ENCODE measurements at regions not wholly inside any gene's neighbourhood (a gene's known extent, or its start where the extent isn't known, plus 50 kb on each side); places are given as distances from the start of the nearest gene placed in this dataset.
A peak's percentile ranks its signal among the peaks of the same experiment; 100 is the strongest.

DNA sequence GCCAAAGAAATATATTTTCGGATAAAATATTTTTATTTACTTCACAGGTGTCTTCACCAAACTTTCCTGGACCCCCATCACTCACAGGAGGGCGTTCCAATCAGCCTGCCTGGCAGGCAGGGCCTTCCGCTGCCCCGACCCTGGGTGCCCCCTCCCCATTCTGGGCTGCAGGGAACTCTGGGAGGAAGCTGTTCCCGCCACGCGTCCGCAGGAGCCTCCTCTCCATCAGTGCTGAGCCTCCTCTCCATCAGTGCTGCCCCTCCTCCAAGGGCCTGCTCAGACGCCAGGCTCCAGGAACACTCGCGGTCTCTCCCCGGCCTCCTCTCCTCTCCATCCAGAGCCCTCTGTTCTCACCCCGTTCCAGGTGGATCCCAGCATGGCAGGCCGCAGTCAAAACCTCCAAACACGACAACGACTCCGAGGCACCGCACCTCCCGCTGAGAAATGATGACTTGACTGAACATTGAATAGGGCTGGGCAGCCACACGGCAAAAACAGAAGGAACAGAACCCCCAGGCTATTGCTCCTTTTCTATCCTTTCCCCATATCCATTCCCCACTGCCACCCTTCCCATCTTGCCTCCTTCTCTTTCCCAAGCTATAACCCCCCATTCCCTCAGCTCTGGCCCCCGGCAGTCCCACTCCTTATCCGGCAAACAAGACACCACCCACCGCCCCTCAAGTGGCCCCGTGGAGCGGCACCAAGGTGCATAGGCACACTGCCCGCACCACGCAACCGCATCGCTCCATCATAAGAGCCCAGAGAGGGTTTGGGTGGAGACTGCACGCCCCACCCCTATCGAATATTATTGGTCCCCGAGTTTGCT lies 268.6 kb upstream of the RAB6C start:
- Mint-ChIP-seq H3K9me3 (no peaks in the 10 kb centered on the region), H3K27me3 (ENCODE audit: insufficient read depth, low read depth) (peaks cover 6% of the 10 kb centered on the region), H3K36me3 (no peaks in the 10 kb centered on the region), H3K4me1 (peaks cover 36% of the 10 kb centered on the region), H3K4me3 (peak overlapping the region; percentile 54), H3K27ac (peak overlapping the region; percentile 57)
- Histone ChIP-seq H3K36me3 (no peaks in the 10 kb centered on the region), H3K9ac (no peak overlapping the region), H3K4me1 (peaks cover 18% of the 10 kb centered on the region), H3K9me3 (ENCODE audit: low read depth) (no peaks in the 10 kb centered on the region), H3K4me3 (no peak overlapping the region), H4K20me1 (ENCODE audit: low read depth) (no peaks in the 10 kb centered on the region), H2AFZ (replicated peaks) (peak overlapping the region; percentile 93), H3F3A (ENCODE audit: low read depth) (no peaks in the 10 kb centered on the region), H3K27ac (no peak overlapping the region), H3K27me3 (no peaks in the 10 kb centered on the region), H3K79me2 (ENCODE audit: low read depth) (no peaks in the 10 kb centered on the region), H3K4me2 (no peak overlapping the region)
- TF ChIP-seq, protein P1, sequence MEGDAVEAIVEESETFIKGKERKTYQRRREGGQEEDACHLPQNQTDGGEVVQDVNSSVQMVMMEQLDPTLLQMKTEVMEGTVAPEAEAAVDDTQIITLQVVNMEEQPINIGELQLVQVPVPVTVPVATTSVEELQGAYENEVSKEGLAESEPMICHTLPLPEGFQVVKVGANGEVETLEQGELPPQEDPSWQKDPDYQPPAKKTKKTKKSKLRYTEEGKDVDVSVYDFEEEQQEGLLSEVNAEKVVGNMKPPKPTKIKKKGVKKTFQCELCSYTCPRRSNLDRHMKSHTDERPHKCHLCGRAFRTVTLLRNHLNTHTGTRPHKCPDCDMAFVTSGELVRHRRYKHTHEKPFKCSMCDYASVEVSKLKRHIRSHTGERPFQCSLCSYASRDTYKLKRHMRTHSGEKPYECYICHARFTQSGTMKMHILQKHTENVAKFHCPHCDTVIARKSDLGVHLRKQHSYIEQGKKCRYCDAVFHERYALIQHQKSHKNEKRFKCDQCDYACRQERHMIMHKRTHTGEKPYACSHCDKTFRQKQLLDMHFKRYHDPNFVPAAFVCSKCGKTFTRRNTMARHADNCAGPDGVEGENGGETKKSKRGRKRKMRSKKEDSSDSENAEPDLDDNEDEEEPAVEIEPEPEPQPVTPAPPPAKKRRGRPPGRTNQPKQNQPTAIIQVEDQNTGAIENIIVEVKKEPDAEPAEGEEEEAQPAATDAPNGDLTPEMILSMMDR (IDR thresholded peaks at IDR 0.05) = no peak
- TF ChIP-seq EZH2phosphoT487 (IDR thresholded peaks at IDR 0.05) (no peak), EZH2 (IDR thresholded peaks at IDR 0.05) (no peak)
- no peak for DNase-seq (ENCODE audit: low spot score)

DNA sequence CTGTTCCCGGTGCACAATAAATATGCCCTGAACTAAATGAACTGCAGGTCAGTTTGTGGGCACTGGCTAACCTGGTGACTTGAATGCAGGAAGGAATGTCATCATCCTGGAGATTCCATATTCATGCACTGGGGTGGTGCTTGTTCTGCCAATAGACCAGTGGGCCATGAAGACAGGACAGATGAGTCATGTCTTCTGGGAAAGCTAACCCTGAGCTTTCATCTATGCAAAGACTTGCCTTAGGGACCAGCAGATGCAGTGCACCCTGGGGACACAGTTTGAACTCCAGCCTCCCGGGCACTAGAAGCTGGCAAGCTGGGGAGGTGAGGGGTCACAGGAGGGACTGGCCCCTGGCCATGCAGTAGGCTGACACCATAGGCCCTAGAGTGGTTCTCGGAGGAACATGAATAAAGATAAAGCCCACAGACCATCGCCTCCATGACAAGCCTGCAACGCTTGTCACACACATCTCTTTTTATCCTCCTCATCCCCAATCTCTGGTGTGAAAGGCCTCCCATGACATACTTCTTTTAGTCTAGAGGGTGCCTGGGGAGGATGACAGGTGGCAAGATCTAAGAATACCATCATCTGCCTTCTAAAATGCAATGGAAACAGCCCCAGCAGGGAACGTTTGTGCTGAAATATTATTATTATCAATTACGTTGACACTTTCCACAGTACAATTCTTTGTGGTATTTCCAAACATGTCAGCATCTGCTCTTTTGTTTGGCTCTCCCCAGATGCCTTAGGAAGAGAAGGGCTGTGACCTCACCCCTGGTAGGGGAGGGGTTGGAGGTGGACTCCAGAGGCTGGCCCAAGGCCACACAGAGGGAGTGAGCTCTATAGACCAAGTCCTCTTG lies 267.4 kb upstream of the RAB6C start:
- no peaks in the 10 kb centered on the region for H3K27me3 ChIP-seq
- Mint-ChIP-seq H3K27me3 (ENCODE audit: insufficient read depth, low read depth) (peaks cover 6% of the 10 kb centered on the region), H3K4me1 (peaks cover 42% of the 10 kb centered on the region), H3K9me3 (no peaks in the 10 kb centered on the region), H3K36me3 (no peaks in the 10 kb centered on the region), H3K27ac (peak overlapping the region; percentile 37), H3K4me3 (no peak overlapping the region)
- no peak overlapping the region for H3K9ac ChIP-seq
- TF ChIP-seq, protein P1 (IDR thresholded peaks at IDR 0.05) = no peak
- no peak for TF ChIP-seq EZH2phosphoT487 (IDR thresholded peaks at IDR 0.05)
- no peak for TF ChIP-seq EZH2 (IDR thresholded peaks at IDR 0.05)
- no peak overlapping the region for H2AFZ ChIP-seq (replicated peaks)
- no peaks in the 10 kb centered on the region for H3K36me3 ChIP-seq
- DNase-seq (ENCODE audit: low spot score) = no peak
- H3K4me1 ChIP-seq = peaks cover 18% of the 10 kb centered on the region
- H3K4me2 ChIP-seq = no peak overlapping the region
- H4K20me1 ChIP-seq (ENCODE audit: low read depth) = no peaks in the 10 kb centered on the region
- no peaks in the 10 kb centered on the region for H3K79me2 ChIP-seq (ENCODE audit: low read depth)
- no peaks in the 10 kb centered on the region for H3F3A ChIP-seq (ENCODE audit: low read depth)
- no peak overlapping the region for H3K4me3 ChIP-seq
- no peaks in the 10 kb centered on the region for H3K9me3 ChIP-seq (ENCODE audit: low read depth)
- no peak overlapping the region for H3K27ac ChIP-seq

DNA sequence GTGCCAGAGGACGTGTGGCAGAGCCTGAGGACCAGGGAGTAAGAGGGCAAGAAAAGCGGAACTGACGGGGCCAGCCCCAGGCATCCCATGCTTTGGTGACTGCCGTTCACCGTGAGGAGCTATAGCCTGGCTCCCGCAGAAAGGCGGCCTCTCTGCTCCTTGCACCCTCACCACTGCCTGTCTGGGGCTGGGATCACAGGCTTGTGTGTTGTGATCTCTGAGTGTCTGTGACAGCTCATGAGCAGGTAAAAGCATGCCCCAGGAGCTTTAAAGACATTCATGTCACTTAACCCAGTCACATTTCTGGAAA lies 266.8 kb upstream of the RAB6C start:
- Histone ChIP-seq H3K27me3 (no peaks in the 10 kb centered on the region), H2AFZ (replicated peaks) (no peak overlapping the region), H3K36me3 (no peaks in the 10 kb centered on the region), H3K79me2 (ENCODE audit: low read depth) (no peaks in the 10 kb centered on the region), H3K9me3 (ENCODE audit: low read depth) (no peaks in the 10 kb centered on the region), H3K4me2 (no peak overlapping the region), H3K4me1 (peaks cover 21% of the 10 kb centered on the region), H3K4me3 (no peak overlapping the region), H3K27ac (no peak overlapping the region), H3F3A (ENCODE audit: low read depth) (no peaks in the 10 kb centered on the region), H3K9ac (no peak overlapping the region), H4K20me1 (ENCODE audit: low read depth) (no peaks in the 10 kb centered on the region)
- no peak overlapping the region for H3K27ac Mint-ChIP-seq
- peaks cover 6% of the 10 kb centered on the region for H3K27me3 Mint-ChIP-seq (ENCODE audit: insufficient read depth, low read depth)
- peaks cover 47% of the 10 kb centered on the region for H3K4me1 Mint-ChIP-seq
- DNase-seq (ENCODE audit: low spot score) = no peak
- no peaks in the 10 kb centered on the region for H3K36me3 Mint-ChIP-seq
- no peaks in the 10 kb centered on the region for H3K9me3 Mint-ChIP-seq
- TF ChIP-seq EZH2 (IDR thresholded peaks at IDR 0.05) (no peak), EZH2phosphoT487 (IDR thresholded peaks at IDR 0.05) (no peak)
- TF ChIP-seq, protein P1 (IDR thresholded peaks at IDR 0.05) = no peak
- H3K4me3 Mint-ChIP-seq = no peak overlapping the region

Measured in neural progenitor cell (in vitro differentiated cells).